ENCODE measurements at regions not wholly inside any gene's neighbourhood (a gene's known extent, or its start where the extent isn't known, plus 50 kb on each side); places are given as distances from the start of the nearest gene placed in this dataset.

- H3K36me3 ChIP-seq (replicated peaks in 1 of 2; ENCODE audit: control insufficient read depth in 1 of 2, insufficient read depth in 2 of 2, low read length in 2 of 2) = no peaks in the 10 kb centered on the region
- peaks cover 0 to 3% (median 2%) of the 10 kb centered on the region in 3 donors for H3K27me3 Mint-ChIP-seq (ENCODE audit: low read depth in 3 of 3)
Observed at GRCh38 chr4:15226203-15226602, 201.6 kb upstream of the C1QTNF7 start.

GRCh38 chr4:15231265-15232091, 196.4 kb upstream of the C1QTNF7 start:
- Histone ChIP-seq H4K20me1 (ENCODE audit: insufficient read depth, low read length) (no peaks in the 10 kb centered on the region), H3K4me3 (replicated peaks in 1 of 3; ENCODE audit: low read depth in 2 of 3, low read length in 3 of 3) (no peak overlapping the region), H3K4me1 (ENCODE audit: control insufficient read depth in 1 of 2, insufficient read depth in 2 of 2, low read length in 2 of 2) (peaks cover 22 to 24% of the 10 kb centered on the region in 2 donors), H3K27me3 (ENCODE audit: control insufficient read depth in 2 of 2, insufficient read depth in 2 of 2, low read length in 2 of 2) (no peaks in the 10 kb centered on the region), H3K36me3 (replicated peaks in 1 of 2; ENCODE audit: control insufficient read depth in 1 of 2, insufficient read depth in 2 of 2, low read length in 2 of 2) (no peaks in the 10 kb centered on the region), H3K9ac (ENCODE audit: insufficient read depth, low read length, poor library complexity, severe bottlenecking) (no peak overlapping the region), H3K79me2 (ENCODE audit: insufficient read depth, low read length) (no peaks in the 10 kb centered on the region), H3K9me3 (replicated peaks in 1 of 2; ENCODE audit: control insufficient read depth in 1 of 2, insufficient read depth in 1 of 2, low read length in 2 of 2) (no peaks in the 10 kb centered on the region), H3K4me2 (replicated peaks; ENCODE audit: extremely low read depth, low read length, poor library complexity, severe bottlenecking) (no peak overlapping the region), H3K27ac (ENCODE audit: low read depth in 1 of 2, low read length in 2 of 2) (no peak overlapping the region), H2AFZ (ENCODE audit: insufficient read depth, low read depth, low read length, poor library complexity, severe bottlenecking) (no peak overlapping the region)
- Mint-ChIP-seq H3K27ac (no peak overlapping the region), H3K4me3 (no peak overlapping the region), H3K4me1 (peaks cover 29% of the 10 kb centered on the region), H3K27me3 (ENCODE audit: low read depth in 3 of 3) (no peaks in the 10 kb centered on the region), H3K36me3 (no peaks in the 10 kb centered on the region), H3K9me3 (no peaks in the 10 kb centered on the region)
- intact Hi-C loops (cut with micrococcal nuclease) = loop anchor here in 1 of 2 donors (5.0 kb wide), 1 partner anchor 226 kb away; no protein-coding TSS in a partner anchor
- peak; percentile 76 for TF ChIP-seq CTCF (IDR thresholded peaks at IDR 0.05)
- DNase-seq = peak; percentile 57 to 79 (median 73)
- WGBS (ENCODE audit: insufficient coverage) = 78% methylated on average over 3 of the region's 8 CpGs

More at GRCh38 chr4:15226203-15226602, 201.6 kb upstream of the C1QTNF7 start:
- Histone ChIP-seq H3K9me3 (replicated peaks in 1 of 2; ENCODE audit: control insufficient read depth in 1 of 2, insufficient read depth in 1 of 2, low read length in 2 of 2) (no peaks in the 10 kb centered on the region), H2AFZ (ENCODE audit: insufficient read depth, low read depth, low read length, poor library complexity, severe bottlenecking) (no peak overlapping the region), H4K20me1 (ENCODE audit: insufficient read depth, low read length) (no peaks in the 10 kb centered on the region), H3K79me2 (ENCODE audit: insufficient read depth, low read length) (no peaks in the 10 kb centered on the region), H3K9ac (ENCODE audit: insufficient read depth, low read length, poor library complexity, severe bottlenecking) (no peak overlapping the region), H3K4me3 (replicated peaks in 1 of 3; ENCODE audit: low read depth in 2 of 3, low read length in 3 of 3) (no peak overlapping the region), H3K4me2 (replicated peaks; ENCODE audit: extremely low read depth, low read length, poor library complexity, severe bottlenecking) (no peak overlapping the region), H3K4me1 (ENCODE audit: control insufficient read depth in 1 of 2, insufficient read depth in 2 of 2, low read length in 2 of 2) (no peaks in the 10 kb centered on the region), H3K27ac (ENCODE audit: low read depth in 1 of 2, low read length in 2 of 2) (no peak overlapping the region), H3K27me3 (ENCODE audit: control insufficient read depth in 2 of 2, insufficient read depth in 2 of 2, low read length in 2 of 2) (no peaks in the 10 kb centered on the region)
- no peaks in the 10 kb centered on the region for H3K36me3 Mint-ChIP-seq
- no peak overlapping the region for H3K4me3 Mint-ChIP-seq
- no peak for DNase-seq
- WGBS (ENCODE audit: insufficient coverage) = 100% methylated on average over 1 of the region's 3 CpGs
- no peaks in the 10 kb centered on the region for H3K4me1 Mint-ChIP-seq
- no peak for TF ChIP-seq CTCF (IDR thresholded peaks at IDR 0.05)
- no peaks in the 10 kb centered on the region for H3K9me3 Mint-ChIP-seq
- intact Hi-C loops (cut with micrococcal nuclease) = no loop called here
- no peak overlapping the region for H3K27ac Mint-ChIP-seq

Measured in CD14-positive monocyte (primary cell).